GM10248 (cell line): ENCODE measurements at regions not wholly inside any gene's neighbourhood (a gene's known extent, or its start where the extent isn't known, plus 50 kb on each side); places are given as distances from the start of the nearest gene placed in this dataset.
"Not testable (repeated sequence)": the region's sequence is repeated elsewhere in the genome, so short reads cannot be mapped to it uniquely, and the experiment has no call there.

Experiments used
- CTCF ChIA-PET: fragments of 300-600 bp; sonication (Branson Sonifier 250); formaldehyde crosslinking; extraction: SDS; loops from one replicate; lab custom pipeline; 2021; ENCODE audit warnings: antibody characterized with exemption; lab: Yijun Ruan, JAX
- POLR2A ChIA-PET: fragments of 350-650 bp; sonication (Branson Sonifier 250); formaldehyde crosslinking; extraction: SDS; loops from one replicate; lab custom pipeline; 2020; ENCODE audit warnings: antibody characterized with exemption; lab: Yijun Ruan, JAX
- DNase-seq: peaks from one replicate; pipeline ENCODE4 v3.0.0; 2012; ENCODE audit errors: extremely low spot score
- CTCF ChIP-seq: IDR thresholded peaks from 2 replicates; pipeline ENCODE4 v1.5.1; 2012; ENCODE audit warnings: mild to moderate bottlenecking, low read depth; ENCODE audit errors: extremely low read depth, missing control alignments, control extremely low read depth

DNA sequence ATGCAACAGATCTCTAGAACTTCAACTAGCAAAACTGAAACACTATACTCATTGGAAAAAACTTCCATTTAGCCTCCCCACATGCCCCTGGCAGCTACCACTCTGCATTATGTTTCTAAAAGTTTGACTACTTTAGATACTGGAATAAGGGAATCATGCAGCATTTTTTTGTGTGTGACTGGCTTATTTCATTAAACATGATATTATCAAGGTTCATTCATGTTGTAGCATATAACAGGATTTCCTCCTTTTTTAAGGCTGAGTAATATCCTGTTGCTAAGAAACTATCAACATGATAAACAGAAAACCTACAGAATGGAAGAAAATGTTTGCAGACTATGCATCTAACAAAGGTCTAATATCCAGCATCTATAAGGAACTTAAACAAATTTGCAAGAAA lies 597.9 kb downstream of the DMRTA1 start:
- ChIA-PET CTCF (no interaction called here), POLR2A (no interaction called here)
- TF ChIP-seq CTCF = no peak
- no peak for DNase-seq

- CTCF ChIA-PET, DNase-seq, POLR2A ChIA-PET: not testable (repeated sequence)
These were observed 599.4 kb downstream of the DMRTA1 start for GRCh38 chr9:23046026-23046425.

GRCh38 chr9:23050548-23050947 lies 603.9 kb downstream of the DMRTA1 start:
- no peak for DNase-seq
- TF ChIP-seq CTCF = no peak
- ChIA-PET POLR2A (no interaction called here), CTCF (no interaction called here)

DNA sequence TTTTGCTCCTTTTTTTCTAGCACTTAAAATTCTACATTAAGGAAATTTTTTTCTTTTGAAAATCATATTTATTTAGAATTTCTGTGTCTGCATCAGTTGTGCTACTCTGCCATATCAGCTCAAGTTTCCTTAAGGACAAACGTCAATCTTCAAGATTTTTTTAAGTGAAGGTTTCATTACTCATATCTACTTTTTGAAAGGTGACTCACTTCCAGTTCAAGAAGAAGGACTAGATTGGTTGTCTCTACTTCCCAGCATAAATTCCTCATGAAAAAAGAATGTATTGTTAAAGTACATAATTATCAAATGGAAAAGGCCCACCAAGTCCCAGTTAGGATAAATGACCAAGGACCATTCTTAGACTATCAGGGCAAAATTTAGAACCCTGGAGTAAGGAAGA lies 626.5 kb downstream of the DMRTA1 start:
- POLR2A ChIA-PET = no interaction called here

DNA sequence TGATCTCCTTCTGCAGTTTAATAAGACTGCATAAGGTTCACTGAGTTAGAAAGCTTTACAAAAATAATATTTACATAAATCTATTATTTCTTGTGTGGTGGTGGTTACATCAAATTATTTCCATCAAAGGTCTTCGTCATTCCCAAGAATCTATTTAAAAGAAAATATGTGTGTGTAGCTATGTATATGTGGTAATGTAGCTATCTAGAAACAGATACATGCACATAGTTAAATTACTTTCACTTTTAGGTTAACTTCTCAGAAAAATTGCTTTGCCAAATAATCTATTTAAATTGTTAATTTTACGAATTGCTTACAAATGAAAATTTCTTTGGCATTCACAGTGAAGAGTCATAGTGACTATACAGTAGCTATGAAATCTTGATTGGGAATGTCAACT lies 633.2 kb downstream of the DMRTA1 start:
- TF ChIP-seq CTCF = no peak
- no peak for DNase-seq
- ChIA-PET CTCF (no interaction called here), POLR2A (no interaction called here)

More for the DNA sequence above, 626.5 kb downstream of the DMRTA1 start:
- TF ChIP-seq CTCF = no peak
- no peak for DNase-seq
- CTCF ChIA-PET = no interaction called here

DNA sequence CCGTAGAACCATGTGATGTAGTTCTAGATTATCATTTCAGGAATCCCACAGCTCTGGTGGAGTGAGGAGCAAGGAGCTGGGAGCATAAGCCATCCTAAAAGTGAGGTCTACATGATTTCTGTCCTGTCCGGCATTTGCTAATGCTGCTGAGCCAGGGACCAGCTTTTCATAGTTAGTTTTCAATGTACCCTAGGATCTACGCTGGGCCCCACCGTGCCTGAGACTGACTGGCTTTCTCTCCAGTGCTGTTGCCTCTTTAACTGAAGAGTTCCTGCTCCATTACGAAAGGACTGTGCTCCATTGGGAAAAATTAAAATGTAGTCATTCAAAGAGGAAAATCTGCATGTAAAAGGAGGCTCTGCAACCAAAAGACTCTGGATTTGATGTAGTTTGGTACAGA lies 634.8 kb downstream of the DMRTA1 start:
- POLR2A ChIA-PET = no interaction called here
- no peak for TF ChIP-seq CTCF
- CTCF ChIA-PET = no interaction called here
- DNase-seq = no peak

- DNase-seq = no peak
- ChIA-PET POLR2A (no interaction called here), CTCF (interaction anchor here (0.7 kb wide), 1 partner anchor 276 kb away, joined by 3 read pairs; no protein-coding TSS in a partner anchor)
- no peak for TF ChIP-seq CTCF
These were observed 642.3 kb downstream of the DMRTA1 start for GRCh38 chr9:23088932-23089364.
